Panc1 (cell line): ENCODE measurements at regions not wholly inside any gene's neighbourhood (a gene's known extent, or its start where the extent isn't known, plus 50 kb on each side); places are given as distances from the start of the nearest gene placed in this dataset.

Experiments used
- ATAC-seq: fragments of 200-7000 bp; cut with Tn5 transposase; 2 replicates; pipeline ENCODE4 v1.9.1; 2020; ENCODE audit warnings: mild to moderate bottlenecking, moderate library complexity
- BruUV-seq: library from RNA; stranded (reverse); fragments of 400-500 nt; replicated peaks from 2 replicates; lab custom pipeline; 2021; lab: Mats Ljungman, UMichigan
- CTCF ChIA-PET: fragments of 300-600 bp; sonication (Branson Sonifier 250); formaldehyde crosslinking; loops from one replicate; lab custom pipeline; 2022; ENCODE audit warnings: antibody characterized with exemption; lab: Charles Lee
- POLR2A ChIA-PET: fragments of 300-600 bp; sonication (Branson Sonifier 250); formaldehyde crosslinking; loops from one replicate; lab custom pipeline; 2022; ENCODE audit warnings: antibody characterized with exemption; lab: Charles Lee
- DNase-seq: peaks from one replicate; pipeline ENCODE4 v3.0.0-alpha.2; 2010; ENCODE audit warnings: low read depth, low spot score
- H3K27ac ChIP-seq: 2 replicates; pipeline ENCODE4 v1.5.1; 2011; ENCODE audit warnings: mild to moderate bottlenecking, low read length, inconsistent platforms
- H3K27me3 ChIP-seq: fragments of 200-500 bp; sonication (Bioruptor generic); 2 replicates; pipeline ENCODE4 v1.6.0; 2014; ENCODE audit warnings: low read length, inconsistent platforms; ENCODE audit not compliant: control insufficient read depth, insufficient read depth
- H3K36me3 ChIP-seq: fragments of 200-500 bp; sonication (Bioruptor generic); 2 replicates; pipeline ENCODE4 v1.5.1; 2014; ENCODE audit warnings: inconsistent platforms, mild to moderate bottlenecking, low read length, moderate library complexity; ENCODE audit not compliant: control insufficient read depth, insufficient read depth
- H3K4me1 ChIP-seq: 2 replicates; pipeline ENCODE4 v1.5.1; 2011; ENCODE audit warnings: inconsistent platforms, mild to moderate bottlenecking, low read length, moderate library complexity; ENCODE audit not compliant: control insufficient read depth, insufficient read depth
- H3K4me3 ChIP-seq, 2 experiments: 2 replicates each; pipeline ENCODE4 v1.5.1; 2011 to 2012; ENCODE audit warnings: low read depth in 2 of 2, low read length in 2 of 2, mild to moderate bottlenecking in 2 of 2, inconsistent platforms in 1 of 2, moderate library complexity in 1 of 2
- H3K9me3 ChIP-seq: fragments of 200-500 bp; sonication (Bioruptor generic); 2 replicates; pipeline ENCODE4 v1.5.1; 2014; ENCODE audit warnings: low read depth, mild to moderate bottlenecking, inconsistent platforms, low read length, moderate library complexity; ENCODE audit not compliant: control insufficient read depth, insufficient read depth
- POLR2AphosphoS5 ChIP-seq: IDR thresholded peaks from 2 replicates; pipeline ENCODE4 v1.6.1; 2012; ENCODE audit warnings: mild to moderate bottlenecking, low read depth, low read length, moderate library complexity
- SIN3A ChIP-seq: IDR thresholded peaks from 2 replicates; pipeline ENCODE4 v1.6.1; 2012; ENCODE audit warnings: low read depth, mild to moderate bottlenecking, low read length, moderate library complexity, borderline replicate concordance; ENCODE audit not compliant: insufficient read depth
- TCF7L2 ChIP-seq: IDR thresholded peaks from 2 replicates; pipeline ENCODE4 v1.6.1; 2011; ENCODE audit warnings: mild to moderate bottlenecking, low read depth, low read length, inconsistent platforms
- in situ Hi-C: cut with HindIII; loops from 2 replicates; pipeline ENCODE4 v1.10.0; 2016; ENCODE audit warnings: low sequenced_read_pairs, low pct_unique_long_range_greater_than_20kb
- intact Hi-C: fragments of 100-400 bp; cut with micrococcal nuclease; formaldehyde crosslinking; loops from one replicate; pipeline ENCODE4 v1.10.0; 2022; ENCODE audit not compliant: unreplicated experiment
- TF ChIP-seq, protein P1 (sequence below), 2 experiments: IDR thresholded peaks; 2 replicates each; pipeline ENCODE4 v1.6.1; 2011 to 2012; ENCODE audit warnings: low read depth in 2 of 2, control low read depth in 1 of 2, low read length in 1 of 2, mild to moderate bottlenecking in 1 of 2, moderate library complexity in 1 of 2; ENCODE audit not compliant: insufficient read depth in 1 of 2

DNA sequence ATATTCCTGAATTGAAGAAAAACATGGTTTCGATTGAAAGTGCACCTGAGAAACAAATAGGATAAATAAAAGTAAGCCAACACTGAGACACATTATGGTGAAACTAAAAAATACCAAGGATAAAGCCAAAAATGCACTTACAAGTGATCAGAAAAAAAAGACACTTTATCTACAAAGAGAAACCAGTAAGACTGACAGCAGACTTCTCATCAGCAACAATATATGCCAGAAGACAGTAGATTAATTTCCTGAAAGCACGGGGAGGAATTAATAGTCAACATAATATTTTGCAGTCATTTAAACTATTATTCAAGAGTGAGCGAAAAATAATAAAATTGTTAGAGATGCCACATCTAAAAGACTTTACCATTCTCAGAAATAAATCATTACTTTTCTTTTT, 172.7 kb upstream of the MAST4 start:
- H3K27me3 ChIP-seq = no peaks in the 10 kb centered on the region
- no peaks in the 10 kb centered on the region for H3K4me1 ChIP-seq
- intact Hi-C loops = no loop called here
- H3K9me3 ChIP-seq = no peaks in the 10 kb centered on the region
- in situ Hi-C loops = no loop called here
- DNase-seq (no peak), ATAC-seq (no peak)
- ChIA-PET CTCF (no interaction called here), POLR2A (no interaction called here)
- H3K4me3 ChIP-seq = no peak overlapping the region
- no peaks in the 10 kb centered on the region for H3K36me3 ChIP-seq
- H3K27ac ChIP-seq = no peak overlapping the region
- TF ChIP-seq TCF7L2 = no peak
- TF ChIP-seq POLR2AphosphoS5 = no peak
- TF ChIP-seq, protein P1, sequence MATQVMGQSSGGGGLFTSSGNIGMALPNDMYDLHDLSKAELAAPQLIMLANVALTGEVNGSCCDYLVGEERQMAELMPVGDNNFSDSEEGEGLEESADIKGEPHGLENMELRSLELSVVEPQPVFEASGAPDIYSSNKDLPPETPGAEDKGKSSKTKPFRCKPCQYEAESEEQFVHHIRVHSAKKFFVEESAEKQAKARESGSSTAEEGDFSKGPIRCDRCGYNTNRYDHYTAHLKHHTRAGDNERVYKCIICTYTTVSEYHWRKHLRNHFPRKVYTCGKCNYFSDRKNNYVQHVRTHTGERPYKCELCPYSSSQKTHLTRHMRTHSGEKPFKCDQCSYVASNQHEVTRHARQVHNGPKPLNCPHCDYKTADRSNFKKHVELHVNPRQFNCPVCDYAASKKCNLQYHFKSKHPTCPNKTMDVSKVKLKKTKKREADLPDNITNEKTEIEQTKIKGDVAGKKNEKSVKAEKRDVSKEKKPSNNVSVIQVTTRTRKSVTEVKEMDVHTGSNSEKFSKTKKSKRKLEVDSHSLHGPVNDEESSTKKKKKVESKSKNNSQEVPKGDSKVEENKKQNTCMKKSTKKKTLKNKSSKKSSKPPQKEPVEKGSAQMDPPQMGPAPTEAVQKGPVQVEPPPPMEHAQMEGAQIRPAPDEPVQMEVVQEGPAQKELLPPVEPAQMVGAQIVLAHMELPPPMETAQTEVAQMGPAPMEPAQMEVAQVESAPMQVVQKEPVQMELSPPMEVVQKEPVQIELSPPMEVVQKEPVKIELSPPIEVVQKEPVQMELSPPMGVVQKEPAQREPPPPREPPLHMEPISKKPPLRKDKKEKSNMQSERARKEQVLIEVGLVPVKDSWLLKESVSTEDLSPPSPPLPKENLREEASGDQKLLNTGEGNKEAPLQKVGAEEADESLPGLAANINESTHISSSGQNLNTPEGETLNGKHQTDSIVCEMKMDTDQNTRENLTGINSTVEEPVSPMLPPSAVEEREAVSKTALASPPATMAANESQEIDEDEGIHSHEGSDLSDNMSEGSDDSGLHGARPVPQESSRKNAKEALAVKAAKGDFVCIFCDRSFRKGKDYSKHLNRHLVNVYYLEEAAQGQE (IDR thresholded peaks at IDR 0.05; ENCODE audit: insufficient read depth in 1 of 2, low read depth in 2 of 2, low read length in 1 of 2) = no peak
- no TSS peak for BruUV-seq

GRCh38 chr5:66425842-66426241, 170.4 kb upstream of the MAST4 start:
- CTCF ChIA-PET = no interaction called here
- POLR2A ChIA-PET = no interaction called here
- TF ChIP-seq TCF7L2 (no peak), SIN3A (no peak)
- TF ChIP-seq, protein P1 (IDR thresholded peaks at IDR 0.05; ENCODE audit: insufficient read depth in 1 of 2, low read depth in 2 of 2, low read length in 1 of 2) = no peak
- in situ Hi-C loops (no loop called here), intact Hi-C loops (no loop called here)
- no peak for ATAC-seq
- no TSS peak for BruUV-seq
- Histone ChIP-seq H3K27me3 (no peaks in the 10 kb centered on the region), H3K9me3 (no peaks in the 10 kb centered on the region), H3K4me1 (no peaks in the 10 kb centered on the region), H3K36me3 (no peaks in the 10 kb centered on the region), H3K4me3 (no peak overlapping the region), H3K27ac (no peak overlapping the region)
- DNase-seq = no peak
